ENCODE measurements at regions not wholly inside any gene's neighbourhood (a gene's known extent, or its start where the extent isn't known, plus 50 kb on each side); places are given as distances from the start of the nearest gene placed in this dataset.

DNA sequence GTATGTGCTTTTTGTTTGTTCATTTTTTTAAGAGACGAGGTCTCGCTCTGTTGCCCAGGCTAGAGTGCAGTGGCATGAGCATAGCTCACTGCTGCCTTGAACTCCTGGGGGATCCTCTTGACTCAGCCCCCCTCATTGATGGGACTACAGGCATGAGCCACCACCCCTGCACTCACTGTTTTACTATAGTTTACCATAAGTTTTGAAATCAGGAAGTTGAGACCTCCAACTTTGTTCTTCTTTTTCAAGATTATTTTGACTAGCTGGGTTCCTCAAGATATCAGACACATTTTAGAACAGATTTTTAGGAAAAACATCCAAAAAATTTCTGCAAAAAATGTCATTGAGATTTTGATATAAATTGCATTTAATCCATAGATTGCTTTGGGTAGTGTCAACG is 120.4 kb upstream of the FGGY start:
- TF ChIP-seq, protein P1, sequence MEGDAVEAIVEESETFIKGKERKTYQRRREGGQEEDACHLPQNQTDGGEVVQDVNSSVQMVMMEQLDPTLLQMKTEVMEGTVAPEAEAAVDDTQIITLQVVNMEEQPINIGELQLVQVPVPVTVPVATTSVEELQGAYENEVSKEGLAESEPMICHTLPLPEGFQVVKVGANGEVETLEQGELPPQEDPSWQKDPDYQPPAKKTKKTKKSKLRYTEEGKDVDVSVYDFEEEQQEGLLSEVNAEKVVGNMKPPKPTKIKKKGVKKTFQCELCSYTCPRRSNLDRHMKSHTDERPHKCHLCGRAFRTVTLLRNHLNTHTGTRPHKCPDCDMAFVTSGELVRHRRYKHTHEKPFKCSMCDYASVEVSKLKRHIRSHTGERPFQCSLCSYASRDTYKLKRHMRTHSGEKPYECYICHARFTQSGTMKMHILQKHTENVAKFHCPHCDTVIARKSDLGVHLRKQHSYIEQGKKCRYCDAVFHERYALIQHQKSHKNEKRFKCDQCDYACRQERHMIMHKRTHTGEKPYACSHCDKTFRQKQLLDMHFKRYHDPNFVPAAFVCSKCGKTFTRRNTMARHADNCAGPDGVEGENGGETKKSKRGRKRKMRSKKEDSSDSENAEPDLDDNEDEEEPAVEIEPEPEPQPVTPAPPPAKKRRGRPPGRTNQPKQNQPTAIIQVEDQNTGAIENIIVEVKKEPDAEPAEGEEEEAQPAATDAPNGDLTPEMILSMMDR (IDR thresholded peaks at IDR 0.05; ENCODE audit: insufficient read depth, low read depth, low read length) = no peak
- TF ChIP-seq EZH2 (IDR thresholded peaks at IDR 0.05; ENCODE audit: insufficient read depth, low read length) = no peak

Data from astrocyte (in vitro differentiated cells and primary cell).